Activated naive CD4-positive, alpha-beta T cell treated with anti-CD3 and anti-CD28 coated beads for 36 hours (primary cell): ENCODE measurements at regions not wholly inside any gene's neighbourhood (a gene's known extent, or its start where the extent isn't known, plus 50 kb on each side); places are given as distances from the start of the nearest gene placed in this dataset.

ENCODE experiments used
- CTCF ChIA-PET: fragments of 350-600 bp; sonication (Branson Sonifier 250); formaldehyde crosslinking; loops from one replicate; lab custom pipeline; 2021; ENCODE audit warnings: antibody characterized with exemption; lab: Charles Lee
- DNase-seq: peaks from one replicate; pipeline ENCODE4 v3.0.0-alpha.2; 2020
- H3K27ac Mint-ChIP-seq: one replicate; pipeline ENCODE4 v1.8.0; 2021; ENCODE audit warnings: mild to moderate bottlenecking, mixed read lengths
- H3K27me3 Mint-ChIP-seq: one replicate; pipeline ENCODE4 v1.8.0; 2021; ENCODE audit warnings: low read depth, mixed read lengths
- H3K36me3 Mint-ChIP-seq: one replicate; pipeline ENCODE4 v1.8.0; 2021; ENCODE audit warnings: low read depth, mixed read lengths
- H3K4me1 Mint-ChIP-seq: one replicate; pipeline ENCODE4 v1.8.0; 2021; ENCODE audit warnings: low read depth, mixed read lengths
- H3K4me3 Mint-ChIP-seq: one replicate; pipeline ENCODE4 v1.8.0; 2021; ENCODE audit warnings: mild to moderate bottlenecking, moderate library complexity, mixed read lengths
- H3K9me3 Mint-ChIP-seq: one replicate; pipeline ENCODE4 v1.8.0; 2021; ENCODE audit warnings: mixed read lengths
- intact Hi-C: fragments of 100-400 bp; cut with micrococcal nuclease; formaldehyde crosslinking; loops from one replicate; pipeline ENCODE4 v1.15.1; 2023

DNA sequence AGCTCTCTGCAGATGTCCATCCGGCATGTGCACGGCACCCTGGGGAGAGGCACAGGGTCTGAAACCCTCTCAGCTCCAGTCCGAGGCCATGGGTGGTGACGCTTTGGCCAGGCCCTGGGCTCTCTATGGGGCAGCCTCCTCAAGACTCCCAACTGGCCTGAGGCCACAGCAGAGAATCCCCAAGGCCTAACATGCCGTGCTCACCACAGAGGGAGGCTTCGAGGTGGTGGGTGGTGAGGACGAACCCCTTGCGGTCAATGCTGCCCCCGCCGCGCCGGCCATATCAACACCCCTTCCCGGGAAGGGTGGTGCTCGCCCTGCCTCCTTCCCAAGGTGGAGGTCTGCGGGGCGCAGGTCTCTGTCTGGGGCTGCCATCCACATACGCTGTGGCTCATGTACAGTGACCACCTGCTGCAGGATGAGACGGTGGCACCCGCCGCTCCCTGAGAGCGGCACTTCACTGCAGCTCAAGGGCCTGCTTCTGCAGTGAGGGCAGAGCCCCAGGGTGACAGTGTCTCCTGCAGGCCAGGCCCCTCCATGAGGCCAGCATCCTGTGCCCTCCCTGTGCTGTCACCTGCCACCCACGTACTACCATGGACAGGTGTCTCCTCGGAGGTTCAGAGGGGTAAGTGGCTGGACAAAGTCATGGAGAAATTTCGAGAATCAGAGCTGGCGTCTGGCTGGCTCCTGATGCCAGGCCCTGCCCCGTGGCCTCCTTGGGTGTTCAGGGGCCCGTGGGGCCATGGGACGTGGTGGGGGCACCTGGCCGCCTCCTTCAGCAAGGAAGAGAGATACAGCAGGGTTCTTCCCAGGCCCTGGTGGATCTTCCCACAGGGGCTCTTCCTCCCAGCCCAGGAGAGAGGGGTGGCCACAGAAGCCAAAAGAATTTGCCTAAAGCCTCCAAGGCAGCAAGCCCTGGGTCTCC, 54.6 kb upstream of the ACSF3 start:
- H3K4me3 Mint-ChIP-seq = no peak overlapping the region
- CTCF ChIA-PET = no interaction called here
- H3K4me1 Mint-ChIP-seq = peaks cover 22% of the 10 kb centered on the region

GRCh38 chr16:89039756-89040155, 53.9 kb upstream of the ACSF3 start:
- intact Hi-C loops = no loop called here
- CTCF ChIA-PET = no interaction called here
- H3K36me3 Mint-ChIP-seq = no peaks in the 10 kb centered on the region
- no peak for DNase-seq
- peaks cover 2% of the 10 kb centered on the region for H3K27me3 Mint-ChIP-seq
- no peaks in the 10 kb centered on the region for H3K9me3 Mint-ChIP-seq
- peaks cover 17% of the 10 kb centered on the region for H3K4me1 Mint-ChIP-seq
- no peak overlapping the region for H3K4me3 Mint-ChIP-seq
- no peak overlapping the region for H3K27ac Mint-ChIP-seq

More for the DNA sequence above, 54.6 kb upstream of the ACSF3 start:
- H3K27me3 Mint-ChIP-seq = peaks cover 2% of the 10 kb centered on the region
- intact Hi-C loops = no loop called here
- H3K36me3 Mint-ChIP-seq = no peaks in the 10 kb centered on the region
- no peaks in the 10 kb centered on the region for H3K9me3 Mint-ChIP-seq
- DNase-seq = no peak
- no peak overlapping the region for H3K27ac Mint-ChIP-seq

GRCh38 chr16:89040391-89040790, 53.3 kb upstream of the ACSF3 start:
- CTCF ChIA-PET = no interaction called here
- Mint-ChIP-seq H3K36me3 (no peaks in the 10 kb centered on the region), H3K4me1 (peaks cover 11% of the 10 kb centered on the region), H3K27ac (no peak overlapping the region), H3K27me3 (peaks cover 2% of the 10 kb centered on the region), H3K4me3 (no peak overlapping the region), H3K9me3 (no peaks in the 10 kb centered on the region)
- DNase-seq = no peak
- intact Hi-C loops = no loop called here

- no peak overlapping the region for H3K4me3 Mint-ChIP-seq
- peaks cover 2% of the 10 kb centered on the region for H3K27me3 Mint-ChIP-seq
- H3K9me3 Mint-ChIP-seq = no peaks in the 10 kb centered on the region
Observed at GRCh38 chr16:89040861-89041570, 52.6 kb upstream of the ACSF3 start.

DNA sequence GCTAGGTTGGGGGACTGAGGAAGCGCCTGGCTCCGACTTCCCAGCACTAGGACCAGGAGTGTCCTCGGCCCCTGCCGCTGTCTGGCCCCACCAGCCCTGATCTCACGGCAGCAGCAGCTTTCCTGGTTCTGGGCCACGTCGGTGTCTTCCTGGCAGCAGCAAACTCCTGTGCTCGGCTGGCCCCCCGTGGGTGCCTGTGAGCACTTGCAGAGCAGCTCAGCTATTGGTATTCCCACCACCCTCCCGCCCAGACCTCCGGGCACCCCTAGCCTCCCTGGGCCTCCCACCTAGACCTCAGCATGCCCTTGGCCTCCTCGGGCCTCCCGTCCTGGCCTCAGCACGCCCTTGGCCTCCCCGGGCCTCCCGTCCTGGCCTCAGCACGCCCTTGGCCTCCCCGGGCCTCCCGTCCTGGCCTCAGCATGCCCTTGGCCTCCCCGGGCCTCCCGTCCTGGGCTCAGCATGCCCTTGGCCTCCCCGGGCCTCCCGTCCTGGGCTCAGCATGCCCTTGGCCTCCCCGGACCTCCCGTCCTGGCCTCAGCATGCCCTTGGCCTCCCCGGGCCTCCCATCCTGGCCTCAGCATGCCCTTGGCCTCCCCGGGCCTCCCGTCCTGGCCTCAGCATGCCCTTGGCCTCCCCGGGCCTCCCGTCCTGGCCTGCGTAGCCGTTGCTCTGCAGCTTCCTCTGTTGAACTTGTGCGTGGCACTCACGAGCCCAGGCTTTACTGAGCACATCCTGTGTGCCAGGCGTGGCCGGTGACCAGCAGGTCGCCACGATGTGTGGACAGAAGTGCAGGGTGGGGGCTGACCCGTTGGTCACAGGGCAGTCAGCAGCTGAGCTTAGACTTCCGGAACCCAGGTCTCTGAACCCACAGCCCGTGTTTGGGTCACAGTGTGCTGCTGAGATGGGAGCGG, 51.8 kb upstream of the ACSF3 start:
- Mint-ChIP-seq H3K4me3 (no peak overlapping the region), H3K9me3 (no peaks in the 10 kb centered on the region), H3K27ac (no peak overlapping the region), H3K36me3 (no peaks in the 10 kb centered on the region), H3K27me3 (peaks cover 2% of the 10 kb centered on the region), H3K4me1 (peaks cover 3% of the 10 kb centered on the region)
- DNase-seq = no peak
- intact Hi-C loops = no loop called here
- CTCF ChIA-PET = interaction anchor here (0.7 kb wide), 1 partner anchor 1521 kb away, joined by 3 read pairs; no protein-coding TSS in a partner anchor

More at GRCh38 chr16:89040861-89041570, 52.6 kb upstream of the ACSF3 start:
- peaks cover 5% of the 10 kb centered on the region for H3K4me1 Mint-ChIP-seq
- intact Hi-C loops = no loop called here
- no peaks in the 10 kb centered on the region for H3K36me3 Mint-ChIP-seq
- no peak for DNase-seq
- CTCF ChIA-PET = no interaction called here
- no peak overlapping the region for H3K27ac Mint-ChIP-seq

DNA sequence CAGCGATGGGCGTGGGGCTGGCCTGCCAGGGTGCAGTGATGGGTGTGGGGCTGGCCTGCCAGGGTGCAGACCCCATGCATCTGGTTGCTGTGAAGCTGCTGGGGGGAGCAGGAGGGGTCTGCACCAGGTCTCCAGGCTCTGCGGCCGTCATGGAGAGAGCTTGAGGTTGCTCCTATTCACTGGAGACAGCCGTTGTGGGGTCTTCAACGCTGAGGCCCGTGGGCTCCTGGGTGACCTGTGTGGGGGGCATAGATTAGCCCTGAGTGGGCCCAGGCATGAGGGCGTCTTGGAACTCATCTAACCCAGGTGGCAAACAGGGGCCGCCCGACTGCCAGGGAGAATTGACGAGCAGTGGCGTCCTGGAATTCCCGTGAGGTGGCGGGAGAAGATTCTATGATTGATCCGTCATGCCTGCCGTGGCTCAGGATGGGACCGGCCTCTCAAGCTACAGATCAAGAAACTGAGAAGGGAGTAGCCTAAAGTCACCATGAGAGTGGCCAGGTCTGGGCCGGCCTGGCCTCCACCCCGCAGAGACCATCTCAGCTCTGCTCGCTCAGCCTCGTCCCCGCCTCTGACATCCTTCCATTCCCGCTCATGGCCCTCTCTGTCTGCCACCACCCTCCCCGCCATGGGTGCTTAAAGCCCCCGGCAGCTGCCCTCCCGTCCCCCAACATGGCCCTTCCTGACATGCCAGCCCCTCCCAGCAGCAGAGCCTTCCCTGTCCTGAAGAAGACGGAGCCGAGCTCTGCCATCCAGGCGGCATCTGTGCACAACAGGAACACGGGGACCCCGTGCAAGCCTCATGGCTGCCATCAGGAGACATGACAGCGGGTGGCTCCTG, 50.7 kb upstream of the ACSF3 start:
- DNase-seq = no peak
- H3K9me3 Mint-ChIP-seq = no peaks in the 10 kb centered on the region
- no peaks in the 10 kb centered on the region for H3K27me3 Mint-ChIP-seq
- no peaks in the 10 kb centered on the region for H3K4me1 Mint-ChIP-seq
- CTCF ChIA-PET = no interaction called here
- H3K36me3 Mint-ChIP-seq = no peaks in the 10 kb centered on the region
- H3K27ac Mint-ChIP-seq = no peak overlapping the region
- H3K4me3 Mint-ChIP-seq = no peak overlapping the region
- intact Hi-C loops = no loop called here

GRCh38 chr16:89043636-89044417, 49.8 kb upstream of the ACSF3 start:
- intact Hi-C loops = no loop called here
- H3K27ac Mint-ChIP-seq = no peak overlapping the region
- H3K9me3 Mint-ChIP-seq = no peaks in the 10 kb centered on the region
- H3K27me3 Mint-ChIP-seq = no peaks in the 10 kb centered on the region
- CTCF ChIA-PET = no interaction called here
- DNase-seq = no peak
- no peaks in the 10 kb centered on the region for H3K4me1 Mint-ChIP-seq
- H3K36me3 Mint-ChIP-seq = no peaks in the 10 kb centered on the region
- no peak overlapping the region for H3K4me3 Mint-ChIP-seq
